Right ventricle myocardium superior (tissue), 1 donor: ENCODE measurements at regions not wholly inside any gene's neighbourhood (a gene's known extent, or its start where the extent isn't known, plus 50 kb on each side); places are given as distances from the start of the nearest gene placed in this dataset.
A peak's percentile ranks its signal among the peaks of the same experiment; 100 is the strongest.

Source experiments
- ATAC-seq: fragments of 200-7000 bp; cut with Tn5 transposase; one replicate; pipeline ENCODE4 v1.9.1; 2020; ENCODE audit warnings: mild to moderate bottlenecking; ENCODE audit not compliant: poor library complexity
- DNase-seq: peaks from one replicate; pipeline ENCODE4 v3.0.0-alpha.2; 2020
- intact Hi-C: fragments of 100-400 bp; cut with DNase I; formaldehyde crosslinking; loops from one replicate; pipeline ENCODE4 v1.11.2; 2022
- donor health status: DM: no; HTN: yes; CAD: no; lungs with severe emphysema.

DNA sequence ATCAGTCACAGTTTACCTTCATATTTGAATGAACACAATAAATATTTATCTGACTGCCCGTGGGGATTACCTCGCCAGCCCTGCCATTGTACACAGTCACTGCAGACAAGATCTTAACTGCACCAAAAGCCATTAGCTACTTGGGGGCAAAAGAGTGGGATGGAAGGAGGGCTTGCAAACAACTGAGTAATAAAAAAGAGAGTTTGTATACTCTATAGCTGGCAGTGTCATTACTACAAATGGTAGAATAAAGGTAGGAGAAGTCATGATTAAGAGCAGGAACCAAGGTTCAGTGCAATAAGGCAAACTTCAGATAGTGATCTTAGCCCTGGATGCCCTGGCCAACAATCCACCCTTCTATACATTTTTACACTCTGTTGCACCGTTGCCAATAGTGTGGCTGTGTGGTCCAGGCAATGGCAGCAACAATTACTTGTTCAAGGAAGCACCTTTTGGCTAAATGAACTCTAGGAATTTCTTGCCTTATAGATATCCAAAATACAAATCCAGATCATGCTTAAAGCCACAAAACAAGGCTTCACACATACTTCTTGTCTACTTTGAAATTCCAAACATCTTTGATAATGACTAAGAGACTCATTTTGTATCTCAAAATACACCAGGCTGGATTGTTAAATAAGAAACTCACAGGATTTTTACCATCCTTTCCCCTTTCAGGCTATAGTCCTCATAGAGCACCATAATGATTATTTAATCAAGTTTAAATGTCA is 955.4 kb upstream of the ADGRB3 start:
- intact Hi-C loops, result no loop called here
- ATAC-seq, result no peak
- no peak for DNase-seq

DNA sequence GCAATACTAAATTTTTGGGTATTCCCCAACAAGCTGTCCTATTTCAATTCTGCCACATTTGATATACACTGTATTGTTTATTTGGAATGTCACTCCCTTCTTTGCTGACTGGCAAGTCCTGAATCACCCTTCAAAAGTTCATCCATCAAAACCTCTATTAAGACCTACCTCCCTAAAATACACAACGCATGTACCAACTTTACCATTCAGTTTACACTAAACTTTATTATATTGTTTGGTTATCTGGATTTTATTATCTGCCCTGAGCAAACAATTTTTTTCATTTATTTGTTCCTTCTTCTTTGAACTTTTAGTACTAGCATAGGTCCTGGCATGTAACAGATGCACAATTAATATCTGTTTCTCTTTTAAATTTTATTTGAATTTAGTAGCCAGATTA is 958.2 kb upstream of the ADGRB3 start:
- ATAC-seq (no peak), DNase-seq (no peak)
- intact Hi-C loops, result no loop called here

- ATAC-seq, result no peak
- intact Hi-C loops, result no loop called here
- no peak for DNase-seq
Observed at GRCh38 chr6:67667637-67668422, 967.3 kb upstream of the ADGRB3 start.

- intact Hi-C loops, result no loop called here
- DNase-seq, result no peak
- ATAC-seq, result no peak
Observed at GRCh38 chr6:67666177-67666964, 968.7 kb upstream of the ADGRB3 start.

GRCh38 chr6:67664942-67665341 is 970.1 kb upstream of the ADGRB3 start:
- intact Hi-C loops, result no loop called here
- ATAC-seq (no peak), DNase-seq (no peak)

- intact Hi-C loops, result no loop called here
- no peak for ATAC-seq
- no peak for DNase-seq
Observed at GRCh38 chr6:67663105-67663895, 971.8 kb upstream of the ADGRB3 start.

DNA sequence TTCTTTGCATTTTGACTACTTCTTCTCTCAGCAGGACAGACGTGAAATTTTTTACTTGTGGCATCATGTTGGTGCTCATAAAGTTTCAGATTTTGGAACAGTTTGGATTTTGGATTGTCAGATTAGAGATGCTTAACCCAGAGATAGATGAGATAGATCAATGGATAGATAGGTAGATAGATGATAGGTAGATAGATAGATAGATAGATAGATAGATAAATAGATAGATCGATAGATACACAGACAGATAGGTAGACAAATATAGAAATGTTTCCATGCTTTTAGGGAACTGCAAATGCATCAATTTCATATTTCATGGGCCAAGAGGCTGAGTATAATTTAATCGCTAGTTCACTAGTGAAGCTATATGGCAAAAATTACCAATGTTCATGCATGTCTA is 981.5 kb upstream of the ADGRB3 start:
- intact Hi-C loops, result no loop called here
- no peak for ATAC-seq
- no peak for DNase-seq

GRCh38 chr6:67646550-67646949 is 988.5 kb upstream of the ADGRB3 start:
- intact Hi-C loops, result no loop called here
- no peak for ATAC-seq
- DNase-seq, result no peak

DNA sequence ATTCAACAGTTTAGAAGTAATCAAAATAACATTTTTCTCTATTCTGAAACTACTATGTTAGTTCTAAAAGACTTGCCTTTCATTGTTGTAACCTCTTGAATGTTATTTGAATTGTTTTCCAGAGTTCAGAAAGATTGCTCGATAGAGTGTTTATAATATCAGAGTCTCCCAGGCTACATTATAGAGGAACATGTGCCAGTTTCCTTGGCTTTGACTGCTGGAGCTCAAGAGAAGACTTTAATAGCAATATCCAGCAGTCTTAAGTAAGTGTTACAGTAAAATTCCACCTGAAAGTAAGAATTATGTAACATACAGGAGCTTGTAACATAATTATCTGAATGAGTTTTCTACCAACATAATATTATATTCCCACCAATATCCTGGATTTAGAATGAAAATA is 991.8 kb upstream of the ADGRB3 start:
- ATAC-seq (no peak), DNase-seq (no peak)
- intact Hi-C loops, result no loop called here

- no peak for DNase-seq
- intact Hi-C loops, result no loop called here
- ATAC-seq, result no peak
Observed at GRCh38 chr6:67642582-67642981, 992.5 kb upstream of the ADGRB3 start.

DNA sequence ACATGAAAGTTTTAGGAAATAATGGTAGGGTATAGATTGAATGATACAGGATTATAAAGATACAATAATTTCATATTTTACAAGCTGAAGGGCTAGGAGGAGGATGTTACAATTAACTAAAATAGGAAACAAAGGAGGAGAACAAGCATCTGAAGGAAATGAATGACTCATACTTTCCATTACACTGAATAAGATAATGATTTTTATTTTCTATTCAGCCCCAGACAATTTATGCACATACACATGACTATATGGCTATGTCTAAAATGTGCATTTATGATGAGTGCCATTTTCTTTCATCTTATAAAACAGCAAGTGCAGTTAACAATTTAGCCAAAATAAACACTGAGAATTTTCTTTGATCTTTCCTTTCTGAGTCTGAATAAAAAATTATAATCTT is 994.6 kb upstream of the ADGRB3 start:
- intact Hi-C loops, result no loop called here
- ATAC-seq (no peak), DNase-seq (no peak)

DNA sequence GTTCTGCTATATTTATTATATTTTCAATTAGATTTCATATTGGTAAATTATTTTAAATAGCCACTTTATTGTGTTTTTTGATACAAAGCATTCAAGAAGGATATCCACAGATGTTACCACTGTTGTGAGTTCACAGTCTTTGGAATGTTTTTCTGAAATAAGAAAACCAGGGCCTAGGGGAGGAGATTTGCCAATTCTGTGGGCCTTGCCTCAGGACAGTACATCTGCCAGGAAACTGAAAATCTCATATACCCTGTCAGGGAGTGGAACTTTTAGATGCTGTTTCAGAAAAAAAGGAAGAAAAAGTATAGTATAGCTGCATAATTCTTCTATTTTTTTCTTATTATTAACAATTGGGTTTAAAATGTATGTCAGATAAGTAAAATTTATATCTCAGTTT is 995.9 kb upstream of the ADGRB3 start:
- ATAC-seq (peak; percentile 46), DNase-seq (no peak)
- intact Hi-C loops, result no loop called here

GRCh38 chr6:67634199-67634598 is 1000.9 kb upstream of the ADGRB3 start:
- intact Hi-C loops, result no loop called here
- no peak for ATAC-seq
- no peak for DNase-seq

GRCh38 chr6:67633058-67633457 is 1002.0 kb upstream of the ADGRB3 start:
- intact Hi-C loops, result no loop called here
- ATAC-seq (no peak), DNase-seq (no peak)

DNA sequence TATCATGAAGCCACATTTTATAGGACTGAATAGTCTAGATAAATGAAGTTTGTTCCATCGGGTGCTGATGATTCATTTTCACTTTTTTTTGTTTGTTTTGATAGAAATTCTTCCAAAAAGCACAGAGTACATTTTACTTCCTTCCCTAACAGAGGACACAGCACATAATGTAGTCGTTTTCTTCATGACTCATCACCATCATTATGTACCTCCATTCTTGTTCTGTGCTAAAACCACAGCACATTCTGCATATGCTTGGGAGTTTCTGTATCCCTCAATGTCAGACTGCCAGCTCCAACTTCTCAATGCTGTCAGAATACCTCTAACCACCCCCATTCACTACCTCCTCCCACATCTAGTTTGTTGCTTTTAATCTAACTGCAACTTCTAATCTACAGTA is 1004.9 kb upstream of the ADGRB3 start:
- DNase-seq, result no peak
- intact Hi-C loops, result no loop called here
- peak; percentile 22 for ATAC-seq

GRCh38 chr6:67629258-67629657 is 1005.8 kb upstream of the ADGRB3 start:
- ATAC-seq (no peak), DNase-seq (no peak)
- intact Hi-C loops, result no loop called here

DNA sequence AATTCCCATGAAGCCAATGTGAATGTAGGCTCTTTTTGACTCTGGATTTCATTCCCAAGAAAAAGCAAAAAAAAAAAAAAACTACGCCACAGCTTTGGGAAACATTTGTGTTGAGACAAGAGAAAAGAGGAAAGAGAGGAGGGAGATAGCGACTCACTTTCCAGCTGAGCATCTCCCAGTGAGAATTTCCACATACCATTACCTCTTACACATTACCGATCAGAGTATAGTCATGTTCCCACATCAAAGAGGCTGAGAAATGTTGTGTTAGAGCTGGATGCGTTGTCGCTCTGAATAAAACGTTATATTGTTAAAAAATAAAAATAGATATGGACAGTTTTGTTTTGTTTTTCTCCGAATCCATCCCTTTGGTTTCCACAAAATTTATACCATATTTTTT is 1019.3 kb upstream of the ADGRB3 start:
- no peak for ATAC-seq
- intact Hi-C loops, result no loop called here
- no peak for DNase-seq

DNA sequence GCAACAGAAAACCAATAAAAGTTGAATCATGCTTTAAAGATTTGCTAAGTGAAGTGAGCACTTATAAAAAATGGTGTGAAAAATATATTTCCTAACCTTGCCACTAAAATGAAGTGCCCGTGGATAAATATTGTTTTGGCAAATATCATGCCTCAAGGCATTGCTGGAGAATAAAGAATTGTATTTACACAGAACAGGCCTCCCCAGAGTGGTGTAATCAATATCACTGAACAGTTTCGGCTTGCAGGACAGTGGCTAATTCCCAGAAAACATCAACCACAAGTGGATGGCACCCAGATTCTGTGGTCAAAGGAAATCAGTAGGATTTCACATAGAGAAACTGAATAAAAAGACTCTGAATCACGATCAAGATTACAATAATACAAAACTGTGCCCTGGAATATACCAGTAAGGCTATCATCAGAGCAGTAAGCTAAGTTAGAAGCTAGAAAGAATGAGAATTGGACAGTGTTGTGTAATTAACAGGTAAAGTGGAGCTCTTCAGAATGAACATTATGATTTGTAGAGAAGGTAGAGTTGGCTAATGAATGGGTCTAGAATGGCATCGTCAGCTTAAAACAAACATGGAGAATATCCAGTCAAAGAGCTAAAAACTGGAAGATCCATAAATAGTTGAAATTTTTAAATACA is 1026.9 kb upstream of the ADGRB3 start:
- intact Hi-C loops, result no loop called here
- DNase-seq (no peak), ATAC-seq (no peak)
